Esophagus muscularis mucosa (tissue), 3 donors: ENCODE measurements at regions not wholly inside any gene's neighbourhood (a gene's known extent, or its start where the extent isn't known, plus 50 kb on each side); places are given as distances from the start of the nearest gene placed in this dataset.

Experiments
- CTCF ChIP-seq, 3 experiments: fragments of 200-600 bp in 2 of 3; fragments of 450-650 bp in 1 of 3; sonication (generic) in 2 of 3; IDR thresholded peaks; one replicate each; pipeline ENCODE4 v1.5.1; 2017 to 2019; ENCODE audit warnings: antibody characterized with exemption in 3 of 3, mild to moderate bottlenecking in 2 of 3, moderate library complexity in 1 of 3
- POLR2A ChIP-seq: fragments of 450-650 bp; IDR thresholded peaks from one replicate; pipeline ENCODE4 v1.6.1; 2017; ENCODE audit warnings: antibody characterized with exemption, moderate library complexity, mild to moderate bottlenecking, low read depth
- POLR2AphosphoS5 ChIP-seq, 2 donors: sonication (generic); formaldehyde crosslinking; IDR thresholded peaks; one replicate each; pipeline ENCODE4 v1.6.1; 2017; ENCODE audit warnings: antibody characterized with exemption in 2 of 2

- TF ChIP-seq CTCF (IDR thresholded peaks at IDR 0.05) (no peak), POLR2AphosphoS5 (IDR thresholded peaks at IDR 0.05) (no peak), POLR2A (no peak)
Observed at GRCh38 chr3:70856414-70857162, 544.1 kb upstream of the MDFIC2 start.
